HG02588 (cell line): ENCODE measurements at regions not wholly inside any gene's neighbourhood (a gene's known extent, or its start where the extent isn't known, plus 50 kb on each side); places are given as distances from the start of the nearest gene placed in this dataset.

Experiments
- ATAC-seq: cut with Tn5 transposase; IDR thresholded peaks from one replicate; pipeline ENCODE4 v1.9.1; 2021; ENCODE audit warnings: mild to moderate bottlenecking, moderate library complexity; ENCODE audit not compliant: unreplicated experiment

DNA sequence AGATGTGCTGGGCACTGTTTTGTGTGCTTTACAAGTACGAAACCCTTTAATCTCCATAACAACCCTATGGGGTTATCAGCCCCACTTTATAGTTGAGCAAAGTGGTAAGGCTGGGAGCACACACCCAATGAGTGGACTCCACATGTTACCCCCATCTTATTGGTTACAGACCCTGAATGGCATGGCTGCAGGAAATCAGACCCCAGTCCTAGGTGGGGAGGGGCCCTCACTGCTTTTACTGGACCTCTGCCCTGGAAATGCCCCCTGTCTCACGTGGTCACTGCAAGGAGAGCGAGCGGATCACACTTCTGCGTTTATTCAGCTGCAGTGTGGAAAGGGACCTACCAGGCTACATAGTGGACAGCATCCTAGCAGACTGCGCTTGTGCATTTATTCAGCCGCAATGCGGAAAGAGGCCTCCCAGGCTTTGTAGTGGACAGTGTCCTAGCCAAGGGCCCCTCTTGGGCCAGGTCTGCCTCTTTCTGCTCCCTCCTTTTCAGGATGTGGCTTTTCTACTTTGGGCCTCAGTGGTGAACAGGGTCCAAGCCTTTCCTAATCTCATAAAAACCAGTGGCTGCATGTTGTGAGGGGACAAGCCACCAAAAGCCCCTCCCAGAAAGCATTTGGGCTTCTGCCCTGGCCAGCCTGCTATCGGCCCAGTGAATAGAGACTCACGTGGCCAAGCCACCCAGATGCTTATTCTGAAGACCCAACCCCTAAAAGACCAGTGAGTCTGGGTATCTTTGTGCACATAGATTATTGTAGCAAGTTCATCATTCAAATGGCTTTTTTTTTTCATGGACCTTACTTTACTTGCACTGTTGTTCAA lies 405.7 kb upstream of the RNF32 start:
- no peak for ATAC-seq

DNA sequence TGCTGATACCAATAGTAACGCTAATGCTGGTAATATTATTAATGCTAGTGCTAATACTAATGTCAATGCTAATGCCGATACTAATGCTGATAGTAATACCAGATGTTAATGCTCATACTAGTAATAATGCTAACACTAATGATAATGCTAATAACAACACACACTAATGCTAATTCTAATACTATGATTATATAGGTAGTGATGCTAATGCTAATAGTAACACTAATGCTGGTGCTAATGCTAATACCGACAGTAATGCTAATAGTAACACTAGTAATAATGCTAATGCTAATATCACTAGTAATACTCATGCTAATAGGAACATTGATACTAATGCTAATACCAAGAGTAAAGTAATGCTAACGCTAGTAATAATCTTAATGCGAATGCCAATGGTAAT lies 406.4 kb upstream of the RNF32 start:
- ATAC-seq: no peak

DNA sequence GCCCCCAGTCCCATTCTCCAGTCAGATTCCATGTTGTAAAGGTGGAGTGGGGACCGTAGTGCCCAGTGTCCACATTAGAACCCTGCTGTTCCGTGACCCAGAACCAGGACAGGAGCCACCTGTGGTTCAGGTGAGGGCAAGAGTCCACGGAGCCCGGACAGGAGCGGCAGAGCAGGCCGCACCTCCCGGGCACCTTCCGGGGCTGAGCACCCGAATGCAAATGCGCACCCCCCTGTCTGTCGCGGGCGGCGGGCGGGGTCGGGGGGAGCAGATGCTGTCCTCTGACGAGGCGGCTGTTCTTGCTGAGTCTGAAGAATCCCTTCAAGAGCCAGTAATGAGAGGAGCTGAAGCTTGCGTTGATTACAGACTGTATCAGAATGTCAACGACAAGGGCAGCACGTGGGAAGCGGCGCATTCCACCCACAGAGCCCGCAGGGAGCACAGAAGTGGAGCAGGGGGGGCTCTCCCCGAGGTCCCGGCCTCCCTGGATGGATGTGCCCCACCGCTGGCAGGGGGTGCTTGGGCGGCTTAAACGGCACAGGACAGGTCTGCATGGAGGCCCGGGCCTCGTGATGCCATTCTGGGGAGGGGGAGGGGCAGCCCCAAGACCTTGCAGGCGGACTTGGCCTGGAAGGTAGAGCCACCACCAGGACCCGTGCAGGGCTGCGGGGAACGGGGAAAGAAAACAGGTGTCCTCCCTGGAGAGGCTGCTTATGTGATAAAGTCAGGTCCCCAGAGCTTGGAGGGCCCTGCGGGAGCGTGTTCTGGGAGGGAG lies 407.5 kb upstream of the RNF32 start:
- ATAC-seq: no peak

DNA sequence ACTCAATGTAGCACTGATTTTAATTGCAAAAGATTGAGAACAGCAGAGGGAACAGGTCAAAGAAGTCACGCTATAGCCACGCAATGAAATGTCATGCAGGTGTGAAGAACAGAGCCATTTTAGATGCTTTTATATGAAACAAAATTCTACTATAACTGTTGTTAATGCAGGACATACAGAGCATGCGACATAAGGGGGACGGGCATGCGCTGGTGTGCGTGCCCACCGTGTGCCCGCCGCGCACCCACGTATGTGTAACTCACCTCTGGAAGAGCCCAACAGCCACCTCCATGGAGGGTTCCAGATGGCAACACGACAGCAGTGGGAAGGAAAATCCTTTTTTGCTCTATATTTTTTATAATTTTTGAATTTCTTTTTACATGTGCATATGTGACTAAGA lies 410.0 kb upstream of the RNF32 start:
- no peak for ATAC-seq

DNA sequence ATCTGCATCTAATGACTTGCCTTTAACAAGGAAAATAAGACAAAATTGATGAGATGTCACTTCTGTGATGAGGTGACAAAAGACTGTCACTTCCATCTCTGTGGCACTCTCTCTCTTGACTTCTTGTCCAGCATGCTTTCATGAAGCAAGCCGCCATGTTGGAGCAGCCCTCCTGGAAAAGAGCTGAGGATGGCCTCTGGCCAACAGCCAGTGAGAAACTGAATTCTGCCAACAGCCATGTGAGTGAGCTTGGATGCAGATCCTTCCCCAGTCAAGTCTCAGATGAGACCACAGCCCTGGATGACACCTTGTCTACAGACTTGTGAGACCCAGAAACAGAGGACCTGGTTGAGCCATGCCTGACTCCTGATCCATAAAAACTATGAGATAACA lies 412.6 kb upstream of the SHH start:
- ATAC-seq: no peak

DNA sequence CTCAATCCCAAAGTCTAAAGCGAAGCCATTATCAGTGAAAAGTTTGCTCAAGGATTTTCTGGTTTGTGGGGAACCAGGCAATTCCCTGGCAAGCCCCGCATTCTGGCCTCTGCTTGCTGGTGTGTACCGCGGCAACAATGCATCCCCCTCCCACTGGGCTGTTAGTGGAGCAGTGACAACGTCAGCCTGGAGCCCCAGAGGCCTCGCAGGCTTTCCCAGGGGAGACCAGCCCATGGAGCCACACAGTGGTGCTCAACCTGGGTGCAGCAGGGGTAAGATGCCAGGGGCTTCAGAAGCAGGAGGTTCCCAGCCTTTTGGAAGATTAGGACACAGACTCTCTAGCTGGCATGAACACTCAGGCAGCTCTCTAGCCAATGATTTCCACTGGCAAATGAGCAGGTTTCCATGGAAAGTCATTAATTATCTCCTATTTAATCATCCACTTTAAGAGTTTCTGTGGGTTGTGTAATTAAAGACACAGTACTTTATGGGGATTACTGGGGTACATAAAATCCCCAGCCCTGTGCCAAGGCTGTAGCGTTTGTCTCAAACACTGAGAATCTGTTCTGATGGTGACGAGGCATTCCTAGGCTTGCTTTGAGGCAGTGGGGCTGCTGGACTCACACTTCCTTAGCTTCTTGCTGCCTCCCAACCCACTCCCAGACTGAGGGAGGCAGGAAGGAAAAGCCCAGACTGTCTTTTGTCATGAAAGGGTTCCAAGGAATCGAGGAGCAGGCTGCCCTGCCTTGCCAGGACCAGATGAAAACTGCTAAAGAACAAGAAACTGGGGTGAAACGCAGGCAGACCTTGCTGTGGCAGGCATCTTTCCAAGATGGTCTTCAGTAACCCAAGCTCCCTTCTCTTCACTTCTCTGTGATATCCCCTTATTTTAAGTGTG lies 411.9 kb upstream of the SHH start:
- ATAC-seq: no peak

DNA sequence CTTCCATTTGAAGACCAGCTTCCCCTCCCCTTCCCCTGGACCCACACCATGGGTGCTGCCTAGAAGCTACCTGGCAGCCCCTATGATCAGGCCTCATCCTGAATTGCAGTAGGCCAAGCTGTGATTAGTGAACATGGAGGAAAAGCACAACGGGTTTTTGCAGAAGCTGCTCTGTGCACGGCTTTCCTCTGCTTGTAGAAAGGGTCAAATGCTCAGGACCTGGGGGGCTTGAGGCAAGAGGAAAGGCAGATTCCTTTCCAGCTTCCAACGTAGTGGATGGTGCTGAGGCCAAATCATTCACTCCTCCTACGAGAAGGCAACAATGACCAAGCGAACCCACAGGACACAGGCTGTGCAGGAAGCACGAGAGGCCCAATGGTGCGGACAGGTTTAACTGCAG lies 410.3 kb upstream of the SHH start:
- ATAC-seq: no peak

DNA sequence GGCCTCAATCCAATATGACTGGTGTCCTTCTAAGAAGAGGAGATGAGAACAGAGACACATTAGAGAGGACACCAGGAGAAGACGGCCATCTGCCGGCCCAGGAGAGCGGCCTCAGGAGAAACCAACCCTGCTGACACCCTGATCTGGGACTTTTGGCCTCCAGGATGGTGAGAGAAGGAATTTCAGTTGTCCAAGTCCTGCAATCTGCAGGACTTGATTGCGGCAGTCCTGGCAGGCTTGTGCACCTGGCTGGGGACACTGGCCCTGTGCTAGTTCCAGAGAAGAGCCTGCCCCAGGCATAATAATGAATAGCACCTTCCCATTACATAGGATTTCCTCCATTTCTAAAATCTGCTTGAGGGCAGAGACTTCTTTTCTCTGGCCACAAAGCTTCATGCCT lies 409.9 kb upstream of the SHH start:
- ATAC-seq: no peak

DNA sequence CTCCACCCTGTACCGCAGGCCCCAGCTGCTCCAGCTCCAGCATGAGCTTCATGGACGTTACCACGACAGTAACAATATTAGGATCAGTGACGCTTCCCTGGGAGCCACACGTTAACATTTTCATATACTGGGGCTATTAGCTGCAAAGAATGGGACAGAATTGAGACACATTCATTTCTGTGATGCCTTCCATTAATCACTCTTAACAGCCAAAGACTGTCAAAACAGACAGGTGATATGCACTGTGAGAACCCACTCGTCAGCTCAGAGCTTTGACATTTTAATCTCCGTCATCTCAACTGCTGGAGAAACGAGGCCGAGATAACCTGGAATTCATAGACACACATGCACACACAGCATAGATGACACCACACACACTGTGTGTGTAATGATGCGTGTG lies 408.4 kb upstream of the SHH start:
- no peak for ATAC-seq

DNA sequence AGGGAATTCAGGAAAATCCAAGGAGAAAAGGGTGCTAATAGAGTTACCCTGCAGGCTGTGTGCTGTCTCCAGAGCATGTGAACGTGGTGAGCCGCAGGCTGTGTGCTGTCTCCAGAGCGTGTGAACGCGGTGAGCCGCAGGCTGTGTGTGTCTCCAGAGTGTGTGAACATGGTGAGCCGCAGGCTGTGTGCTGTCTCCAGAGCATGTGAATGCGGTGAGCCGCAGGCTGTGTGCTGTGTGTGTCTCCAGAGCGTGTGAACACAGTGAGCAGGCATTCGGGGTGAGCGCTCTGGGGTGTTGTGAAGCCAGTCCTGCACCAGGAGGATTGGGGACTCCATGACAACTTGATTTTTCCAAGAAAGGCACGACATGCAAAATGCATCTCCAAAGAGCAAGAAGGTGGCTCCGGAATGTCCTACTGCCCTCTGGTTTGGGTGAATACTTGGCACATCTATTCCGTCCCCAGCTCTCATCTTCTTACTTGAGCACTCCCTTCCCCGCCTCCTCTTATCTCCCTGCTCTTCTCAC lies 407.9 kb upstream of the SHH start:
- no peak for ATAC-seq

DNA sequence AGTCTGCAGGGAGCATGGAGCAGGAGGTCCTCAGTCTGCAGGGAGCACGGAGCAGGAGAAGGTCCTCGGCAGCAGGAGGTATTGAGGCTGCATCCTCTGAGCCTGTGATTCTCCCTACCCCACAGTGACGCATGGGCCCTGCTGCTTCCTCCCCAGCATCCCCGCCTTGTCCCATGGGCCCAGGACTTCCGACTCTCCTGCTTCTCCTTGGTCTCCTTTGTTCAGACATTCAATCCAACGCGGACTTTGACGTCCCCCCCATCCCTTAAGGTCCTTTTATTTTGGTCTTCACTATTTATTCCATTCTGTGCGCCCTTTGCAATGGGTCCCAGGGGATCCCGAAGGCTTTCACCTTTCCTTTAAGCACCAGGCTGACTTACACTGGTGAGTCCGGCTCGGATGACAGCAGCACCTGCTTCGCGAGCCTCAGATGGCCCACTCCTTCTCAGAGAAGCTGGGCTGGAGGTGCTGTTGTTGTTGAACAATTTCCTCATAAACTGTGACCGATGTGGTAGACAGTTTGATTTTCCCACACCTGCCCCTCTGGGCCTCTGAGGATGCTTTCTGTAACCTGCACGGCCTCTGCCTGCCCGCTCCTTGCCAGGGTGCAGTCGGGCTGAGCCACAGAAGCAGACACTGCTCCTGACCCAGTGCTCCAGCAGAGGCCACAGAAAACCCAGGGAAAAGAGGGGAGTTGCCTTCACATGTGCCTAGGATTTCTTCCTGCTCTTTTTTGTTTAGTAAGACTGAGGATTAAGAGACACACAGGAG lies 407.2 kb upstream of the SHH start:
- ATAC-seq: no peak

DNA sequence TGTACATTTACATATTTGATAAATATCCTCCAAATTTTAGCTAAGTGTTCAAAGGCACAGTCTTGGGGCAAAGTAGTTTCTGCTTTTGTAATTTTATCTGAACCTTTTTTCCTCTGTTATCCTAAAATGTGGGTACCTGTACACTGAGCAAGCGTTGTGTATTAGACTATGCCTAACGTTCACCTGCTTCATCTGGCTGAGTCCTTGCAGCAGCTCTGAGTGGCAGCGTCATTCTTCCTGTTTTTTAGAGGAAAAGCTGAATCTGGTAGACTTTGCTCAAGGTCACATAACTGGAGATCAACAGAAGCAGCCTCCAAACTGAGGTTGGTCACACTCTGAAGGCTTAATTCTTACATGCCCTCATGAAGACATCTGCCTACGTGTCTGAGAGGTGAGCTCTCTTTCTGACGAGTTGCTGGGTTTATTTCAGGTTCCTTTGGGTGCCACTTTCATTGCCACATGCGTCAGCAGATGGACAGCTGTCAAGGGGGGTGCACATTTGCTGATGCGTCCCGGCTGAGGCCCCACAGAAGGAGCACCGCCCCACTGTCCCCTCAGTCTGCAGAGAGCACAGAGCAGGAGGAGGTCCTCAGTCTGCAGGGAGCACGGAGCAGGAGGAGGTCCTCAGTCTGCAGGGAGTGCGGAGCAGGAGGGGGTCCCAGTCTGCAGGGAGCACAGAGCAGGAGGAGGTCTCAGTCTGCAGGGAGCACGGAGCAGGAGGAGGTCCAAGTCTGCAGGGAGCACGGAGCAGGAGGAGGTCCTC lies 406.5 kb upstream of the SHH start:
- no peak for ATAC-seq

DNA sequence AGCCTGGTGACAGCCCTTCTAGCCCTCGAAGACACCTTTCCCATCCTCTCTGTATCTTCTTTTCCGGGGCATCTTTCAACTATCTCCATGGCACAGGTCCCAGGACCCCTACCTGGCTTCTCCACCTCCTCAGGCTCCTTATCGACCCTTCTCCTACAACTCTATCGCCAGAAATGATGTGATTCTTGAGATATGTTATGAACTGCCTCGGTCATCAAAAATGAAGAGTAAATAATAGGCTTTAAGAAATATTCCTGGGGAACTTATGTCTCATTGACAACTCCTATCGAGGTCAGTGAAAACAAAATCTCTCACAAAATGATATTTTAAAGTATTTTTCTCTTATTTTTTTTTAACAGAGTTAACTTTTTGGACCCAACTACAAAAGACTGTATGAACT lies 405.5 kb upstream of the SHH start:
- ATAC-seq: no peak

DNA sequence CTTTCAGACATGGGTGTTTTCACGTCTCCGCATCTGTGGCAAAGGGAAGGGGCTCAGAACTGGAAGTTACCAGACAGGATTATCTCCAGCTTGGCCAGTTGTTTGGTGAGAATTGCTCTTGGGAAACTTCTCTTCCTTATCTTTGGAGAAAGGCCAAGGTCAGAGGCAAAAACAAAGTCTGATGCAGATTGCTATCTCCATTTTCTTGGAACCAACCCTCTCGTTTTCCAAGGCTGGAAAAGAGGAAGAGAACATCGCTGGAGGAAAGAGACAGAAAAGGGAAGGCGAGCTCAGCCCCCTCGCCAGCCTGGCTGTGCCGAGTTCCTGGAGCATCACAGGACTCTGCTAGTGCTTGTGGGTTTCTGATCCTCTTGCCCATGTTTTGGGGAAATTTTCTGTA lies 396.8 kb upstream of the SHH start:
- no peak for ATAC-seq

DNA sequence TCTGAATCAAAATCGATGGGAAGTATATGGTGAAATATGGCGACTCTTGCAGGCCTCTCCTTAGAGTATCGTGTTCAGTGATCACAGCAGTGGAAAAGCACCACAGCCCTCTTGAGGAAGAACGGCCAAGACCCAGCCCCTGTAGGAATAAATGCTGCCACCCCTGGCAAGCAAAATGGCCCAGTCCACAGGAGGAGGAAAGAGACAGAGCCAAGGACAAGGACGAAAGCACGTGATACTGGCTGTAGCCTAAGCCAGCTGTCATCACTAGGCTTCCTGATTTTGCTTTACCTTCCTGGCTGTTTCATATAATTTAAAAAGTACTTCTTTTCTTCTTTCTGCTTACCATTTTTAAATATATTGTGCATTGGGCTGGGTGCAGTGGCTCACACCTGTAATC lies 395.0 kb upstream of the SHH start:
- ATAC-seq: no peak

DNA sequence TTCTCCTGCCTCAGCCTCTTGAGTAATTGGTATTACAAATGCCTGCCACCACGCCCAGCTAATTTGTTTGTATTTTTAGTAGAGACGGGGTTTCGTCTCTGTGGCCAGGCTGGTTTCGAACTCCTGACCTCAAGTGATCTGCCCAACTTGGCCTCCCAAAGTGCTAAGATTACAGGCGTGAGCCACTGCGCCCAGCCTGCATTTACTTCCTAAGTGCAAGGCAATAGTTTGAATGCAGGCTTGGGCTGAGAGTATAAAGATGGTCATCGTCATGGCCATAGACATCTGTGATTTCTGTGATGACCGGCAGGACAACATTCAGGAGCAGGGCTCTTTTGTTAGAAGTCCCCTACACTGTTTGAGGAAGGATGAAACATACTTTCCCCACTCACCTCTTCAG lies 393.9 kb upstream of the SHH start:
- ATAC-seq: no peak

DNA sequence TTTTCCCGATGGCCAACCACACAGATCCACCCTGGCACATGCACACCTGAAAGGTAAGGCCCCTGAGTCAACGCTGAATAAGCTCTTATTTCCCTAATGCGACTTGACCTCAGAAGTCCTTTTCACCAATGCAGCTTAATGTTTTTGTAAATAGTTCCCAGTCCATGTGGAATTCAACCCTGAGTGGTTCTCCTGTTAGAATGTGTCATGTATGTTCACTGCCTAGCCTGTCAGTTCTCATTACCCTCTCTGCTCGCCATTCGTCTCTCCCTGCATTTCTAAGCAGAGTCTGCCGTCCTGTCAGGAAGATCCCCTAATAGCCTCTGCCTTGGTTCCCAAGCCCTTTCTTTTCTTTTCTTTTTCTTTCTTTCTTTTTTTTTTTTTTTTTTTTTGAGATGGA lies 392.6 kb upstream of the SHH start:
- ATAC-seq: no peak

DNA sequence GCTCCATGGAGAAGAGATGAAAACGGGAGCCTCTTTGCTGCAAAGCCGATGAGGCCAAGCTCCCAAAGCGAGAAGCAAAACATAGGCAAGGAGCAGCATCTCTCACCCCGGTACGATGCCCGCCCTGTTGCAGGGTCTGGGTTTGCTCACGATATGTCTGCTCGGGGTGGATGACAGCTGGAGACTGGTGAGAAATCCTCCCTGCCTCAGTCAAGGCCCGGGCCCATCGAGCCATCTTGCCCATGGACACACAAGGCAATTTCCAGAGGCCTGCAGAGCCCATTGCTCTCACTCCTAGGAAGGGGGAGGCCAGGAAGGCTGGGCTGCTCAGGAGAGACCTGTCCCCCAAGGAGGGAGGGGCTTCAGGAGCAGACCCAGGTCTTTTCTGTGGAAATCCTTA lies 391.7 kb upstream of the SHH start:
- ATAC-seq: no peak

DNA sequence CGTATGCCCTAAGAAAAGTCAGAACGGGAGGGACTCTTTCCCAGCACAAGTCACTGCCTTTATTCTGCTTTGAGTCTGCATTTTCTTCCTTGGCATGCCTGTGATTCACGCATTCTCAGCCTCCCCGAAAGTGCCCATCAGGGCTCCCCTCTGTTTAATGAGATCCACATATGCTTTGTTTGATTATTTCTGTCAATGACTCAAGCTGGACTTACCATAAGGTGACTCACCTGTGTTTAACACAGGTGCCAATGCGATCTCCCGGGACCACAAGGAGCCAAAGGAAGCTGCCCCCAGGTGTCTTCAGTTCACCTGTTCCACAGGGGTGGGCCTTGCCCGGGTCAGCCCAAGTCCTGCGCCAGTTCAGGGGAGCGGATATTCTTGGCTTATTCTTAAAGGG lies 386.0 kb upstream of the SHH start:
- no peak for ATAC-seq

DNA sequence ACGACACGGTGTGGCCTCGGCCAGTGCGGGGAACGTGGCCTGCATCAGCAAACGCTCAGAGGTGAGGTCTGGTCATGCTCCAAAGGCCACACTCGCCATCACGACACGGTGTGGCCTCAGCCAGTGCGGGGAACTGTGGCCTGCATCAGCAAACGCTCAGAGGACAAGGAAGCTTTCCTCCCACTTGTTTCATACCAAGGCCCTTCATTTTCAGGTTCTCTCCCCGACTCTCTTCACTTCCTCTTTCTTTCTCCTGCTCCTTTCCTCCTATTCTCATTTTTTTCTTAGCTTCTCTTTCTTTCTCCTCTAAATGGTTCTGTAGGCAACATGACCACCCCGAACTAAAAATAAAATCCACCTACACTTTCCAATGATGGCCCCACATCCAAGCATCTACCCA lies 384.4 kb upstream of the SHH start:
- ATAC-seq: no peak
